Middle frontal gyrus (tissue), 1 donor: ENCODE measurements at regions not wholly inside any gene's neighbourhood (a gene's known extent, or its start where the extent isn't known, plus 50 kb on each side); places are given as distances from the start of the nearest gene placed in this dataset.
A peak's percentile ranks its signal among the peaks of the same experiment; 100 is the strongest.
"Not testable (repeated sequence)": the region's sequence is repeated elsewhere in the genome, so short reads cannot be mapped to it uniquely, and the experiment has no call there.

Source experiments
- DNase-seq: peaks from one replicate; pipeline ENCODE4 v3.0.0-alpha.2; 2015; ENCODE audit warnings: low spot score; ENCODE audit errors: extremely low spot score

- DNase-seq = no peak
Observed at GRCh38 chr16:10232757-10233156, 50.5 kb upstream of the GRIN2A start.

- no peak for DNase-seq
Observed at GRCh38 chr16:10239640-10240039, 57.4 kb upstream of the GRIN2A start.

GRCh38 chr16:10240854-10241613 lies 58.8 kb upstream of the GRIN2A start:
- no peak for DNase-seq

GRCh38 chr16:10242097-10242496 lies 59.9 kb upstream of the GRIN2A start:
- peak; percentile 52 for DNase-seq

- no peak for DNase-seq
Observed at GRCh38 chr16:10242916-10243315, 60.7 kb upstream of the GRIN2A start.

- DNase-seq = peak; percentile 54
Observed at GRCh38 chr16:10245002-10245401, 62.8 kb upstream of the GRIN2A start.

GRCh38 chr16:10250137-10250828 lies 68.1 kb upstream of the GRIN2A start:
- DNase-seq = no peak

- DNase-seq = no peak
Observed at GRCh38 chr16:10252155-10252554, 69.9 kb upstream of the GRIN2A start.

GRCh38 chr16:10253409-10253808 lies 71.2 kb upstream of the GRIN2A start:
- DNase-seq = no peak

- DNase-seq = no peak
Observed at GRCh38 chr16:10255728-10256127, 73.5 kb upstream of the GRIN2A start.

- no peak for DNase-seq
Observed at GRCh38 chr16:10256784-10257641, 74.8 kb upstream of the GRIN2A start.

- DNase-seq = not testable (repeated sequence)
Observed at GRCh38 chr16:10257642-10258251, 75.5 kb upstream of the GRIN2A start.

- DNase-seq = not testable (repeated sequence)
Observed at GRCh38 chr16:10258930-10259603, 76.8 kb upstream of the GRIN2A start.

- no peak for DNase-seq
Observed at GRCh38 chr16:10261077-10261476, 78.8 kb upstream of the GRIN2A start.

GRCh38 chr16:10261526-10261925 lies 79.3 kb upstream of the GRIN2A start:
- DNase-seq = not testable (repeated sequence)

GRCh38 chr16:10262377-10263132 lies 80.3 kb upstream of the GRIN2A start:
- DNase-seq = no peak

- no peak for DNase-seq
Observed at GRCh38 chr16:10265770-10266615, 83.8 kb upstream of the GRIN2A start.

GRCh38 chr16:10266809-10267208 lies 84.6 kb upstream of the GRIN2A start:
- no peak for DNase-seq

GRCh38 chr16:10269632-10270031 lies 87.4 kb upstream of the GRIN2A start:
- no peak for DNase-seq
